ENCODE measurements at regions not wholly inside any gene's neighbourhood (a gene's known extent, or its start where the extent isn't known, plus 50 kb on each side); places are given as distances from the start of the nearest gene placed in this dataset.
"Not testable (repeated sequence)": the region's sequence is repeated elsewhere in the genome, so short reads cannot be mapped to it uniquely, and the experiment has no call there.

DNA sequence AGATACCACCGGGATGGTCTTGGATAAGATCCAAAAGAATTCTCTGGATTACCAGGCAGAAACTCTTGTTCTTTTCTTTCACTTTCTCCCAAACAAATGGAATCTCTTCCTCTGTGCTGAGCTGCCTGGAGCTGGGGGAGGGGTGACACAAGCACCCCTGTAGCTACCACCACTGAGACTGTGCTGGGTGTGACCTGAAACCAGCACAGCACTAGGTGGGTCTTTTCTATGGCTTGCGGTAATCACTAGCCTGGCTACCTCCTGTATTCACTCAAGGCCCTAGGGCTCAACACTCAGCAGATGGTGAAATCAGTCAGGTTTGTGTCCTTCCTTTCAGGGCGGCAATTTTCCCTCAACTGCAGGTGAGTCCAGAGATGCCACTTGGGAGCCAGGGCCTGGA is 122.4 kb upstream of the CENPW start:
- TF ChIP-seq EP300 (IDR thresholded peaks at IDR 0.05) (no peak), POLR2AphosphoS5 (IDR thresholded peaks at IDR 0.05) (no peak), POLR2A (IDR thresholded peaks at IDR 0.05; ENCODE audit: low read depth) (no peak)
- TF ChIP-seq, protein P1, sequence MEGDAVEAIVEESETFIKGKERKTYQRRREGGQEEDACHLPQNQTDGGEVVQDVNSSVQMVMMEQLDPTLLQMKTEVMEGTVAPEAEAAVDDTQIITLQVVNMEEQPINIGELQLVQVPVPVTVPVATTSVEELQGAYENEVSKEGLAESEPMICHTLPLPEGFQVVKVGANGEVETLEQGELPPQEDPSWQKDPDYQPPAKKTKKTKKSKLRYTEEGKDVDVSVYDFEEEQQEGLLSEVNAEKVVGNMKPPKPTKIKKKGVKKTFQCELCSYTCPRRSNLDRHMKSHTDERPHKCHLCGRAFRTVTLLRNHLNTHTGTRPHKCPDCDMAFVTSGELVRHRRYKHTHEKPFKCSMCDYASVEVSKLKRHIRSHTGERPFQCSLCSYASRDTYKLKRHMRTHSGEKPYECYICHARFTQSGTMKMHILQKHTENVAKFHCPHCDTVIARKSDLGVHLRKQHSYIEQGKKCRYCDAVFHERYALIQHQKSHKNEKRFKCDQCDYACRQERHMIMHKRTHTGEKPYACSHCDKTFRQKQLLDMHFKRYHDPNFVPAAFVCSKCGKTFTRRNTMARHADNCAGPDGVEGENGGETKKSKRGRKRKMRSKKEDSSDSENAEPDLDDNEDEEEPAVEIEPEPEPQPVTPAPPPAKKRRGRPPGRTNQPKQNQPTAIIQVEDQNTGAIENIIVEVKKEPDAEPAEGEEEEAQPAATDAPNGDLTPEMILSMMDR (IDR thresholded peaks at IDR 0.05): no peak
- intact Hi-C loops (cut with DNase I): no loop called here

DNA sequence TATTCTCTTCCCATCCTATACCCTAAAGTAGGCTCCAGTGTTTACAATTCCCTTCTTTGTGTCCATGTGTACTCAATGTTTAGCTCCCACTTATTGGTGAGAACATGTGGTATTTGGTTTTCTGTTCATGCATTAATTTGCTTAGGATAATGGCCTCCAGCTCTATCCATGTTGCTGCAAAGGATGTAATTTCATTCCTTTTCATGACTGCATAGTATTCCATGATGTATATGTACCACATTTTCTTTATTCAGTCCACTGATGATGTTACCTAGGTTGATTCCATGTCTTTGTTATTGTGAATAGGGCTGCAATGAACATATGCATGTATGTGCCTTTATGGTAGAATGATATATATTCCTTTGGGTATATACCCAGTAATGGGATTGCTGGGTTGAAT is 119.0 kb upstream of the CENPW start:
- intact Hi-C loops (cut with DNase I): not testable (repeated sequence)

More for the DNA sequence above, 122.4 kb upstream of the CENPW start:
- Histone ChIP-seq H3K27ac (replicated peaks in 1 of 4) (no peak overlapping the region), H3K4me1 (no peaks in the 10 kb centered on the region), H3K9me3 (no peaks in the 10 kb centered on the region), H3K36me3 (no peaks in the 10 kb centered on the region), H3K4me3 (no peak overlapping the region), H3K27me3 (no peaks in the 10 kb centered on the region)
- 100% methylated on average over 1 of the region's 3 CpGs for WGBS
- DNase-seq (ENCODE audit: extremely low spot score): no peak

DNA sequence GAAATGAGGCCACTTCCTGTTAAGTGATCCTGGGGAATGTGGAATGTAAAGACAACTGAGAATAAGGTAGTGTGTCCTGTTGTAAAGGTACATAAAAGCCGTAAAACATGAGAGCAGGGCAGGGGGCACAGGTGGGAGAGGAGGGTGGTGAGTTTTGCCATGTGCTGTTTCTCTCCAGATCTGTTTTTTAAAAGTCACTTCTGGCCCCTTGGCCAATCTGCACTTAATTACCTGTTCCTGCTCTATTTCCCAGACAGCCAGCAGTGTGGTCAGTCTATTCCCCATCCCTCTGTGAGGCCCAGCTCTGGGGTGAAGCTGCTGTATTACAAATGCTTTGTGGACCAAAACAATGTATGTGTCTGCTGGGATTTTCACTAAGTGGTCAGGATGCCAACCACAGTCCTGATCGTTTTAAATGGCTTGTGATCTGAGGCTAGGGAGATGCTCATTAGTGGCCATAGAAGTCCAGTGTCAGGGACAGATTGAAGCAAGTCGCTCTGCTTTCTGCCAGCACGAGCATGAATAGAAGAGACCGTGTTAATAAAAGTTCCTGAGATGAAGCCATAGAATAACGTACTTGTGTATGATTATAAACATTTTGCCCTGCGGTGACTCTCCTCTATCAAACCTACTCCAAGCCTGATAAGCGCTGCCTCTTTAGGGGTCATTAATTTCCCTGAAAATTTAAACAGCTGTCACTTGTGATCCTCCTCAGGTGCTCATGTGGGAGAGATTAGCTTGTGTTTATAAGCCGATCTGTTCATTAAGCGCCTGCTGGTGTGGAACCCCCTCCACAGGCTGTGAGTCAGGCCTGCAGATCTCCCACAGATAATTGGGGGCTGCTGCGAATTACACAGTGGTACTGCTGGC is 111.8 kb upstream of the CENPW start:
- Histone ChIP-seq H3K9me3 (no peaks in the 10 kb centered on the region), H3K4me1 (peaks cover 0 to 20% (median 7%) of the 10 kb centered on the region in 4 donors), H3K27me3 (no peaks in the 10 kb centered on the region), H3K27ac (replicated peaks in 1 of 4) (no peak overlapping the region), H3K4me3 (no peak overlapping the region), H3K36me3 (no peaks in the 10 kb centered on the region)
- intact Hi-C loops (cut with DNase I): no loop called here
- TF ChIP-seq EP300 (IDR thresholded peaks at IDR 0.05) (no peak), POLR2AphosphoS5 (IDR thresholded peaks at IDR 0.05) (no peak), POLR2A (IDR thresholded peaks at IDR 0.05; ENCODE audit: low read depth) (no peak)
- TF ChIP-seq, protein P1 (IDR thresholded peaks at IDR 0.05): no peak
- 55% methylated on average over 11 of the region's 11 CpGs for WGBS
- no peak for DNase-seq (ENCODE audit: extremely low spot score)

More for the DNA sequence above, 119.0 kb upstream of the CENPW start:
- not testable (repeated sequence) for H3K36me3 ChIP-seq; H3K4me3 ChIP-seq; DNase-seq (ENCODE audit: extremely low spot score); H3K27me3 ChIP-seq; H3K27ac ChIP-seq (replicated peaks in 1 of 4); H3K9me3 ChIP-seq; H3K4me1 ChIP-seq

DNA sequence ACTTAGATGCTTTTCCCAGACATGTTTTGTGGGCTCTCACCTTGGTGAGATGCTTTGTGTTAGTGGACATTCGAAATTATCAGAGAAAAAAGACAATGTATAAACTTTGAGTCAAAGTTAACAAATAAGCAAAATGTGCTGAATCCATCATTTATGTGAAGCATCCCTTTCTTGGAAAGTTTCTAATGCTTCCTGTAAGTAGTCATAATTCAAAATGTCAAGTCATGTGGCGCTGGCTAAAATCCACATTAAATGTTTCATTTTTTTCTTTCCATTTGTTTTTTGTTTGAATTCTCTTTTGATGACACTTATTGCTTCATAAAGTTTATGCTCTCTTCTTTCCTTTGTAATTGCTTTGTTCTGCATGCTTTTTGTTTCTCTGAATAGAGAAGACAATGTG is 107.2 kb upstream of the CENPW start:
- 43% methylated on average over 2 of the region's 2 CpGs for WGBS

DNA sequence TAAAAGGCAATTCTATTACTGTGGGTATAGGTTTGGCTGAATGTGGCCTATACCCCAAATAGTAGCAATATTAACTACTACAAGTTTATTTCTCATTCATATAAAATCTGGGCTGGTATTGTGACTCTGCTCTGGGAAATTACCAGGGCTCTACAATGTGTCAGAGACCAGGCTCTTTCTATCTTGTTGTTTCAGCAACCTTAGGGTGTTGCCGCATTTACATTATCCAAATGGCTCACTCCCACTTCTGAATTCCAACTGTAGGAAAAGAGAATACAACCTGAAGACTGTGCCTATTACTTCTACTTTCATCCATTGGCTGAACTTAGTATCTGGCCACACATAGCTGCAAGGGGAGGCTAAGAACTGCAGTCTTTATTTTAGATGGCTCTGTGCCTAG is 106.7 kb upstream of the CENPW start:
- no peak overlapping the region for H3K4me3 ChIP-seq
- no peak overlapping the region for H3K27ac ChIP-seq (replicated peaks in 1 of 4)
- H3K27me3 ChIP-seq: no peaks in the 10 kb centered on the region
- 87% methylated on average over 1 of the region's 1 CpG for WGBS
- H3K9me3 ChIP-seq: no peaks in the 10 kb centered on the region
- no peaks in the 10 kb centered on the region for H3K36me3 ChIP-seq
- intact Hi-C loops (cut with DNase I): no loop called here
- H3K4me1 ChIP-seq: peaks cover 0 to 18% (median 4%) of the 10 kb centered on the region in 4 donors
- no peak for DNase-seq (ENCODE audit: extremely low spot score)
- TF ChIP-seq, protein P1 (IDR thresholded peaks at IDR 0.05): no peak
- TF ChIP-seq POLR2A (IDR thresholded peaks at IDR 0.05; ENCODE audit: low read depth): no peak
- TF ChIP-seq POLR2AphosphoS5 (IDR thresholded peaks at IDR 0.05): no peak
- no peak for TF ChIP-seq EP300 (IDR thresholded peaks at IDR 0.05)

More for the DNA sequence above, 107.2 kb upstream of the CENPW start:
- no peak overlapping the region for H3K4me3 ChIP-seq
- DNase-seq (ENCODE audit: extremely low spot score): no peak
- H3K27me3 ChIP-seq: no peaks in the 10 kb centered on the region
- no peak for TF ChIP-seq POLR2AphosphoS5 (IDR thresholded peaks at IDR 0.05)
- TF ChIP-seq POLR2A (IDR thresholded peaks at IDR 0.05; ENCODE audit: low read depth): no peak
- TF ChIP-seq EP300 (IDR thresholded peaks at IDR 0.05): no peak
- TF ChIP-seq, protein P1 (IDR thresholded peaks at IDR 0.05): no peak
- no peak overlapping the region for H3K27ac ChIP-seq (replicated peaks in 1 of 4)
- H3K4me1 ChIP-seq: peaks cover 0 to 23% (median 7%) of the 10 kb centered on the region in 4 donors
- intact Hi-C loops (cut with DNase I): no loop called here
- no peaks in the 10 kb centered on the region for H3K36me3 ChIP-seq
- no peaks in the 10 kb centered on the region for H3K9me3 ChIP-seq

Measured in esophagus muscularis mucosa (tissue), 4 donors.